Raji (cell line): ENCODE measurements at regions not wholly inside any gene's neighbourhood (a gene's known extent, or its start where the extent isn't known, plus 50 kb on each side); places are given as distances from the start of the nearest gene placed in this dataset.

Experiments used
- POLR2A ChIP-seq: IDR thresholded peaks from 2 replicates; pipeline ENCODE4 v1.6.1; 2011; ENCODE audit warnings: low read depth, low read length, control low read depth; ENCODE audit not compliant: insufficient read depth

GRCh38 chr5:28077291-28078240, 1039.2 kb upstream of the CDH9 start:
- TF ChIP-seq POLR2A, result no peak

GRCh38 chr5:28066856-28067255, 1028.5 kb upstream of the CDH9 start:
- no peak for TF ChIP-seq POLR2A

GRCh38 chr5:28065656-28066055, 1027.3 kb upstream of the CDH9 start:
- TF ChIP-seq POLR2A, result no peak

GRCh38 chr5:28046596-28046995, 1008.2 kb upstream of the CDH9 start:
- TF ChIP-seq POLR2A, result no peak

- no peak for TF ChIP-seq POLR2A
Measured at GRCh38 chr5:28027851-28028250, 989.5 kb upstream of the CDH9 start.

GRCh38 chr5:28017178-28017577, 978.8 kb upstream of the CDH9 start:
- no peak for TF ChIP-seq POLR2A

GRCh38 chr5:28014779-28015178, 976.4 kb upstream of the CDH9 start:
- TF ChIP-seq POLR2A, result no peak

- no peak for TF ChIP-seq POLR2A
Measured at GRCh38 chr5:28012538-28012937, 974.2 kb upstream of the CDH9 start.

GRCh38 chr5:28009576-28009975, 971.2 kb upstream of the CDH9 start:
- TF ChIP-seq POLR2A, result no peak

GRCh38 chr5:27996665-27997064, 958.3 kb upstream of the CDH9 start:
- no peak for TF ChIP-seq POLR2A

GRCh38 chr5:27995867-27996266, 957.5 kb upstream of the CDH9 start:
- no peak for TF ChIP-seq POLR2A

GRCh38 chr5:27978322-27978721, 939.9 kb upstream of the CDH9 start:
- no peak for TF ChIP-seq POLR2A

GRCh38 chr5:27969157-27969556, 930.8 kb upstream of the CDH9 start:
- no peak for TF ChIP-seq POLR2A

GRCh38 chr5:27963050-27963783, 924.8 kb upstream of the CDH9 start:
- TF ChIP-seq POLR2A, result no peak

- no peak for TF ChIP-seq POLR2A
Measured at GRCh38 chr5:27962198-27962597, 923.8 kb upstream of the CDH9 start.

GRCh38 chr5:27947088-27947487, 908.7 kb upstream of the CDH9 start:
- no peak for TF ChIP-seq POLR2A
